ENCODE measurements at regions not wholly inside any gene's neighbourhood (a gene's known extent, or its start where the extent isn't known, plus 50 kb on each side); places are given as distances from the start of the nearest gene placed in this dataset.

DNA sequence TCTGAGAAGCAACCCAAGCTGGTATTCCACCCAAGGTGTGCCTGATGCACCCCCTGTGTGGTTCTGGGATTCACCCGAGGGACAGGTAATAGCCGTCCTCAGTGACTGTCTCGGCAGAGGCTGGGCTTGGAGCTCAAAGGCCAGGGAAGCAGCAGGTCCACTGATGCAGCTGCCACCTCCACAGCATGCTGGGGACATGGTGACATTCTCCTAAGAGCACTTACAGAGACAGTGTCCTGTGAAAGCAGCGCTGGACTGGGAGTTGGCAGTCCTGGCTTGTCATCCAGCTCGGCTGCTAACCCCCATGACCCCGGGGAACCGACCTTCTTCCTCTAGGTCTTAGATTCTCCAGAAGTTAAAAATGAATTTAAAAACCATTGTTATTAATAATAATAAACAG lies 72.8 kb downstream of the RPUSD4 start:
- TF ChIP-seq, protein P1, sequence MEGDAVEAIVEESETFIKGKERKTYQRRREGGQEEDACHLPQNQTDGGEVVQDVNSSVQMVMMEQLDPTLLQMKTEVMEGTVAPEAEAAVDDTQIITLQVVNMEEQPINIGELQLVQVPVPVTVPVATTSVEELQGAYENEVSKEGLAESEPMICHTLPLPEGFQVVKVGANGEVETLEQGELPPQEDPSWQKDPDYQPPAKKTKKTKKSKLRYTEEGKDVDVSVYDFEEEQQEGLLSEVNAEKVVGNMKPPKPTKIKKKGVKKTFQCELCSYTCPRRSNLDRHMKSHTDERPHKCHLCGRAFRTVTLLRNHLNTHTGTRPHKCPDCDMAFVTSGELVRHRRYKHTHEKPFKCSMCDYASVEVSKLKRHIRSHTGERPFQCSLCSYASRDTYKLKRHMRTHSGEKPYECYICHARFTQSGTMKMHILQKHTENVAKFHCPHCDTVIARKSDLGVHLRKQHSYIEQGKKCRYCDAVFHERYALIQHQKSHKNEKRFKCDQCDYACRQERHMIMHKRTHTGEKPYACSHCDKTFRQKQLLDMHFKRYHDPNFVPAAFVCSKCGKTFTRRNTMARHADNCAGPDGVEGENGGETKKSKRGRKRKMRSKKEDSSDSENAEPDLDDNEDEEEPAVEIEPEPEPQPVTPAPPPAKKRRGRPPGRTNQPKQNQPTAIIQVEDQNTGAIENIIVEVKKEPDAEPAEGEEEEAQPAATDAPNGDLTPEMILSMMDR (IDR thresholded peaks at IDR 0.05): no peak
- Histone ChIP-seq H3K9me3 (ENCODE audit: control insufficient read depth, low read length) (no peaks in the 10 kb centered on the region), H3K4me2 (ENCODE audit: low read length) (no peak overlapping the region), H3K4me1 (no peaks in the 10 kb centered on the region), H3K36me3 (ENCODE audit: control insufficient read depth, insufficient read depth, low read length) (no peaks in the 10 kb centered on the region), H3K79me2 (no peaks in the 10 kb centered on the region), H3K9ac (no peak overlapping the region), H3K27me3 (ENCODE audit: control insufficient read depth, insufficient read depth, low read length) (no peaks in the 10 kb centered on the region), H3K4me3 (ENCODE audit: low read depth, low read length) (no peak overlapping the region), H2AFZ (no peak overlapping the region), H3K27ac (no peak overlapping the region)

DNA sequence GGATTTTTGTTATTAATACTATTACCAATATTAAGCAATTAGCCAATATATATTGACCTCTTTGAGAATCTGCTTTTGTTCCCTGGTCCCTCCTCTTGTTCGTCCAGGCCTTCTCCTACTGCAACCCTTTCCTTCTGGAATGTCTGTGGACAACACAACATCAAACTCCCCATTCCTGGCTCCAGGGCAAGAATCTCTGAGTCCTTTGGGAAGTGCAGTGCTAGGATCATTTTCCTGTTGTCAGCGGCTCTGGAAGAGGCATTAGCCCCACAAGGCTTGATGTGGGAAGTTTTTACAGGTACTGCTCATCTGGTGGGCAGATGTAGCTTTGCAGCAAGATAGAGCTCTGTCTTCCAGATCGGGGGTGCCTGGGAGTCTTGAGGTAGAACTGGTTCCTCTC lies 74.3 kb downstream of the RPUSD4 start:
- Histone ChIP-seq H3K9ac (no peak overlapping the region), H3K27ac (no peak overlapping the region), H3K4me1 (no peaks in the 10 kb centered on the region)

DNA sequence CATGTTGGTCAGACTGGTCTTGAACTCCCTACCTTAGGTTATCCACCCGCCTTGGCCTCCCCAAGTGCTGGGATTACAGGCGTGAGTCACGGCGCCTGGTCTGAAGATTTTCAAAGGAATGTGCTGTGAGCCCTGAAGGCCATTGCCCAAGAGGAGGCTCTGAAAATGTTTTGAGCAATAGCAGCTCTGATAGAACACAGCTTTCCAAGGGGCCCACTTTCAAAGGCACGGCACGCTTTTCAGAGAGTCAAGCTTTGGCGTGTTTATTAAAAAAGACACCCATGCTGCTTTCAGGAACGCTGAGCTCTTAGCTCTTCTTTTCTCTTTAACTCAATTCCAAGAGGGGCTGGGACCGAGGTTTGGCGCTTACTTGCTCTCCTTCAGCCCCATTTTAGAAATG lies 73.8 kb upstream of the CDON start:
- Histone ChIP-seq H3K27me3 (ENCODE audit: control insufficient read depth, insufficient read depth, low read length) (no peaks in the 10 kb centered on the region), H3K9ac (no peak overlapping the region), H3K4me2 (ENCODE audit: low read length) (no peak overlapping the region), H3K27ac (no peak overlapping the region), H3K79me2 (no peaks in the 10 kb centered on the region), H2AFZ (no peak overlapping the region), H3K4me3 (ENCODE audit: low read depth, low read length) (no peak overlapping the region), H3K4me1 (no peaks in the 10 kb centered on the region), H3K9me3 (ENCODE audit: control insufficient read depth, low read length) (no peaks in the 10 kb centered on the region), H3K36me3 (ENCODE audit: control insufficient read depth, insufficient read depth, low read length) (no peaks in the 10 kb centered on the region)
- TF ChIP-seq, protein P1 (IDR thresholded peaks at IDR 0.05): no peak

More for the DNA sequence above, 74.3 kb downstream of the RPUSD4 start:
- TF ChIP-seq, protein P1 (IDR thresholded peaks at IDR 0.05): no peak
- H2AFZ ChIP-seq: no peak overlapping the region
- no peak overlapping the region for H3K4me3 ChIP-seq (ENCODE audit: low read depth, low read length)
- no peaks in the 10 kb centered on the region for H3K27me3 ChIP-seq (ENCODE audit: control insufficient read depth, insufficient read depth, low read length)
- no peaks in the 10 kb centered on the region for H3K9me3 ChIP-seq (ENCODE audit: control insufficient read depth, low read length)
- H3K36me3 ChIP-seq (ENCODE audit: control insufficient read depth, insufficient read depth, low read length): no peaks in the 10 kb centered on the region
- H3K79me2 ChIP-seq: no peaks in the 10 kb centered on the region
- H3K4me2 ChIP-seq (ENCODE audit: low read length): no peak overlapping the region

DNA sequence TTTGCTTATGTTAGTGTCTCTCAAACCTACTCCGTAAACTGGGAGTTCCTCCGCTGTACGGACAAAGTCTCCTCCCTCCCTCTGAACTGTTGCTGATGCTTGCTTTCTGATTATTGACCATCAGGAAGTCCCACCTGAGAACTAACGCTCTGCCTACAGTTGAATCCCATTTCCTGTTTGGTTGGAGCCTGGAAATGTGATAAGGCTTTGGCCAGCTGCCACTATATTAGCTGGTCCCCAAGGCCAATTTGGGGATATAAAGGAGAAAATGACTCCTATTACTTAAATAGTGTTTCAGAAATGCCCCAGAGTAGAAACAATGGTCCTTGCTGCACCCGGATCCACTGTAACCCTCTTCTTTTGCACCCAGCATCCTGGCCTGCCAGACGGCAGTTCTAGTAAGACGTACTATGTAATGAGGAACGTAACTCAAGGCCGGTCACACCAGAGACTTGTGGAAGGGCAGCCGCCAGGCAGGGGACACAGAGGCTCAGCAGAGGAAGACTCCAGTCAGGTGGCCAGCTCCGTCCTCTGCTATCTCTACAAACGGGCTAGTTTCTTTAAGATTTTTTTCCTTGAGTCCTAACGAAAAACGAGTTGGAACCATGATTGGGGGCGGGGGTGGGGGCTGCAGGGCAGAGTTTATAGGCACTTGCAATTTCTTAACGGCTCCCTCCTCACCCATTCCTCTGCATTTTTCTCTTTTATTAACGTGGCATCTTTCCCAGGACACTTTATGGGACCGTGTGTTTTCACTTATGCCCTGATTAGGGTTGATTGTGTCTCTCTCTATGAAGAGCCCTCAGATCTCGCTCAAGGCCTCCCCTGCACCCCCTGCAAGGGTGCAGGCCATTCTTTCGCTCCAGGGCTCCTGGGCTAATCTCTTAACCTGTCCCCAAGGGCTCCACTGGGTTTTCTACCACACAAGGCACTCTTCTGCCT lies 72.8 kb upstream of the CDON start:
- H3K4me3 ChIP-seq (ENCODE audit: low read depth, low read length): no peak overlapping the region
- no peaks in the 10 kb centered on the region for H3K36me3 ChIP-seq (ENCODE audit: control insufficient read depth, insufficient read depth, low read length)
- H2AFZ ChIP-seq: no peak overlapping the region
- no peaks in the 10 kb centered on the region for H3K27me3 ChIP-seq (ENCODE audit: control insufficient read depth, insufficient read depth, low read length)
- H3K9ac ChIP-seq: no peak overlapping the region
- H3K4me1 ChIP-seq: no peaks in the 10 kb centered on the region
- no peaks in the 10 kb centered on the region for H3K9me3 ChIP-seq (ENCODE audit: control insufficient read depth, low read length)
- H3K4me2 ChIP-seq (ENCODE audit: low read length): no peak overlapping the region
- no peak overlapping the region for H3K27ac ChIP-seq
- no peaks in the 10 kb centered on the region for H3K79me2 ChIP-seq
- TF ChIP-seq, protein P1 (IDR thresholded peaks at IDR 0.05): no peak
